ENCODE measurements at regions not wholly inside any gene's neighbourhood (a gene's known extent, or its start where the extent isn't known, plus 50 kb on each side); places are given as distances from the start of the nearest gene placed in this dataset.
A peak's percentile ranks its signal among the peaks of the same experiment; 100 is the strongest.

DNA sequence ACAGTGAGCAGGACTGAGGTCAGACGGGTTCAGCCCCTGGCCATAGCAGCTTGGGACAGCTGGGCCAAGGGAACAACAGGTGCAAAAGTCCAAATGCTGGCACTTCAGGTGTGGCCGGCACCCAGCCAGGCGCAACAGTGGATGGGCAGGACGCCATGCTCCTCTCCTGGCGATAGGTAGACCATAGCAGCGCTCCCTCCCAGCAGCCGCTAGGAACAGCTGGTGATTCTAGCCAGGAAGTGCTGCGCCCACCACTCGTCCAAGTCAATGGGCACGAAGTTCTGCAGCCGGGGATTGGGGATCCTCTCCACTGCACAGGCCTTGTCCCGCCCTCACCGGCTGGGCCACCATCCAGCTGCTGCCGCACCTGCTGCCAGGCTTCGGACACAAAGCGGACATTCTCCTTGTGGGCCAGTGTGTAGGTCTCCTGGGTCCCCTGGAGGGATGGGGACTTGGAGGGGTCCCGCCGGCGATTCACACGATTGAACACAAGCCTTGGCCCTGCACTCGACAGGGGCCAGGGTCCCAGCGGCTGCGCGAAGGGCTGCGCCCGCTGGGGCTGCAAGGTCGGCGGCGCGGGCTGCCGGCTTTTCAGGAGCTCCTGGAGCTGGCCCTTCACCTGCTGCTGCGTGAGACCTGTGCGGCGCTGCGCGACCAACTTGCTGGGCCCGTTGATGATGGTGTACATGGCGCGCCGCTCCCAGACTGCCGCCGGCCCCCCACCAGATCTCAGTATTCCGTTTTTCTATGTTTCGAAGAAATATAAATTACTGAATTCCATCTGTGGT is 227.5 kb upstream of the STK26 start:
- H3K9me3 ChIP-seq (ENCODE audit: control insufficient read depth, insufficient read depth, low read depth, low read length), result no peaks in the 10 kb centered on the region; the same call in 1 of the 2 replicates
- no peaks in the 10 kb centered on the region for H3K4me1 ChIP-seq (ENCODE audit: control insufficient read depth, insufficient read depth, low read length)
- H3K36me3 ChIP-seq (ENCODE audit: control insufficient read depth, insufficient read depth, low read length), result peaks cover 72% of the 10 kb centered on the region
- H3K27me3 ChIP-seq (ENCODE audit: control insufficient read depth, insufficient read depth, low read length), result no peaks in the 10 kb centered on the region; the same call in 1 of the 2 replicates
- no peak overlapping the region; the same call in 1 of the 2 replicates for H3K4me3 ChIP-seq (ENCODE audit: low read depth, low read length)
- no peak overlapping the region for H3K9ac ChIP-seq (ENCODE audit: low read length)
- no peak overlapping the region for H3K27ac ChIP-seq (ENCODE audit: low read depth, low read length)

- Histone ChIP-seq H3K4me3 (ENCODE audit: low read depth, low read length) (no peak overlapping the region), H3K27me3 (ENCODE audit: control insufficient read depth, insufficient read depth, low read length) (no peaks in the 10 kb centered on the region; the same call in 1 of the 2 replicates), H3K36me3 (ENCODE audit: control insufficient read depth, insufficient read depth, low read length) (peaks cover 52% of the 10 kb centered on the region), H3K9me3 (ENCODE audit: control insufficient read depth, insufficient read depth, low read depth, low read length) (no peaks in the 10 kb centered on the region), H3K9ac (ENCODE audit: low read length) (no peak overlapping the region), H3K27ac (ENCODE audit: low read depth, low read length) (no peak overlapping the region), H3K4me1 (ENCODE audit: control insufficient read depth, insufficient read depth, low read length) (no peaks in the 10 kb centered on the region)
These were observed 222.0 kb upstream of the STK26 start for GRCh38 chrX:131801066-131801465.

DNA sequence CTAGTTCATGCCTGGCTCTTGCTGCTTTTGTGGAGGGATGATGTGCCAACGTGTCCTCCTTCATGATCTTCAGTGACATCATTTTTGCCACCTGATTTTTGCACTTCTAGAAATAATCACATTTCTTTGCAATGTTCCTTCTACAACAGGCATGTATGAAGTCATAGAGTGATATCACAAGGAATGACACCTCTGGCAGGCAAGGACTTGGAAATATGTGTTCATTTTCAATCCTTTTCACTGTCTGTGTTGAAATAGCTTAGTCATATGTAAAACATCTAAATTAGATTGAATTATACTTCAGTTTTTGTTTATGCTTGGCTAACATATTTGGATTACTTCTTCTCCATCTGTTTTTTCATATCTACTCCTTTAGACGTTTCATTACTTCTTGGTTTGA is 221.2 kb upstream of the STK26 start:
- Histone ChIP-seq H3K4me1 (ENCODE audit: control insufficient read depth, insufficient read depth, low read length) (no peaks in the 10 kb centered on the region), H3K36me3 (ENCODE audit: control insufficient read depth, insufficient read depth, low read length) (peaks cover 48% of the 10 kb centered on the region), H3K9me3 (ENCODE audit: control insufficient read depth, insufficient read depth, low read depth, low read length) (no peaks in the 10 kb centered on the region), H3K27me3 (ENCODE audit: control insufficient read depth, insufficient read depth, low read length) (no peaks in the 10 kb centered on the region; the same call in 1 of the 2 replicates), H3K9ac (ENCODE audit: low read length) (no peak overlapping the region), H3K4me3 (ENCODE audit: low read depth, low read length) (no peak overlapping the region), H3K27ac (ENCODE audit: low read depth, low read length) (no peak overlapping the region)

- Histone ChIP-seq H3K9me3 (ENCODE audit: control insufficient read depth, insufficient read depth, low read depth, low read length) (no peaks in the 10 kb centered on the region), H3K4me3 (ENCODE audit: low read depth, low read length) (no peak overlapping the region), H3K9ac (ENCODE audit: low read length) (no peak overlapping the region), H3K27ac (ENCODE audit: low read depth, low read length) (no peak overlapping the region), H3K27me3 (ENCODE audit: control insufficient read depth, insufficient read depth, low read length) (no peaks in the 10 kb centered on the region), H3K4me1 (ENCODE audit: control insufficient read depth, insufficient read depth, low read length) (no peaks in the 10 kb centered on the region), H3K36me3 (ENCODE audit: control insufficient read depth, insufficient read depth, low read length) (peaks cover 46% of the 10 kb centered on the region)
These were observed 220.1 kb upstream of the STK26 start for GRCh38 chrX:131802836-131803626.

DNA sequence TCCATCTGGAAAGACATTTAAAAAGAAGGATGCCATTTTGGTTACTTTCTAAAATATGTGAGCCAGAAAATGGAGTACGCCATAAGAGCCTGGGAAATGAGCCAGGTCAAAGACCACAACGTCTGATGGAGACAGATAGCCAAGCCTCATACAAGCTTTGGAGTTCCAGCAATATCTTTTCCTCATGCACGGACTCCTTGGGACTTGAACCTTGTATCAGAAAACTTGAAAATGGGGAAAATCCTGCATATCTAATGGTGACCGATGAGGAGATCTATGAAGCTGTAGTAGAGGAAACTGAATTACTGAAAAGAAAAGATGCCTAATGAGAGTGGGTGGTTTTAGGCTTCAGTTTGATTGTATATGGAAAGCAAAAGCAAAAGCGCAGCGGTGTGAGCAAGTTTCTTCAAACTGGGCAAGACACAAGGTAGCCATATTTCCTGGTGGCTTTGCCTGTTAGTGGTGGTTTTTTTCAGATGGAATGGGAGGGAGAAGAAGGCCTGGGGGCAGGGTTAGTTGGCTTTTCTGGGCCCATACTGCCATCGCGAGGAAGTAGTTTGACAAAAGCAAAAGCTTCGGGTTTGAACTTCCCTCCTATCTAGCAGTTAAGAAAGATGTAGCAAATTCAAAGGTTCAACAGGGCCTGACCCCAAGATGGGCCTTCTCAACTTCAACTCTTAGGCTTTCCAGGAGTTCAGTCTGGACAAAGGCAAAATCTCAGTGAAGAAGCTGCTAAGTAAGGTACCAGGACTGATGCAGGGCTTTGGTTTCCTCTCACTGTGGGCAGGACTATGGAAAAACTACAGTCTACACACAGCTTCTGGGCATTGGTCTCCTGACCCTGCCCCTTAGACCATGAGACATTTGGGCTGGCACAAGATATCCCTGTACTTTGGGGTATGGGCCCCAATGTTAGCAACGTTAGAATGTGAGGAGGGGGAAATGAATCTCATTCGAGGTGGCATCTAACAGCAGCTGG is 210.0 kb upstream of the STK26 start:
- H3K9me3 ChIP-seq (ENCODE audit: control insufficient read depth, insufficient read depth, low read depth, low read length), result peaks cover 28% of the 10 kb centered on the region
- H3K4me3 ChIP-seq (ENCODE audit: low read depth, low read length), result no peak overlapping the region
- no peak overlapping the region for H3K27ac ChIP-seq (ENCODE audit: low read depth, low read length)
- peaks cover 63% of the 10 kb centered on the region for H3K36me3 ChIP-seq (ENCODE audit: control insufficient read depth, insufficient read depth, low read length)
- no peak overlapping the region for H3K9ac ChIP-seq (ENCODE audit: low read length)
- no peaks in the 10 kb centered on the region for H3K4me1 ChIP-seq (ENCODE audit: control insufficient read depth, insufficient read depth, low read length)
- no peaks in the 10 kb centered on the region for H3K27me3 ChIP-seq (ENCODE audit: control insufficient read depth, insufficient read depth, low read length)

GRCh38 chrX:131816551-131817136 is 206.5 kb upstream of the STK26 start:
- H3K36me3 ChIP-seq (ENCODE audit: control insufficient read depth, insufficient read depth, low read length), result peaks cover 68% of the 10 kb centered on the region
- peaks cover 38% of the 10 kb centered on the region for H3K9me3 ChIP-seq (ENCODE audit: control insufficient read depth, insufficient read depth, low read depth, low read length)
- no peak overlapping the region for H3K27ac ChIP-seq (ENCODE audit: low read depth, low read length)
- H3K4me3 ChIP-seq (ENCODE audit: low read depth, low read length), result no peak overlapping the region
- no peaks in the 10 kb centered on the region for H3K27me3 ChIP-seq (ENCODE audit: control insufficient read depth, insufficient read depth, low read length)
- no peak overlapping the region for H3K9ac ChIP-seq (ENCODE audit: low read length)
- H3K4me1 ChIP-seq (ENCODE audit: control insufficient read depth, insufficient read depth, low read length), result no peaks in the 10 kb centered on the region

- no peaks in the 10 kb centered on the region for H3K4me1 ChIP-seq (ENCODE audit: control insufficient read depth, insufficient read depth, low read length)
- no peak overlapping the region for H3K27ac ChIP-seq (ENCODE audit: low read depth, low read length)
- peaks cover 82% of the 10 kb centered on the region for H3K36me3 ChIP-seq (ENCODE audit: control insufficient read depth, insufficient read depth, low read length)
- no peak overlapping the region for H3K9ac ChIP-seq (ENCODE audit: low read length)
- no peaks in the 10 kb centered on the region for H3K27me3 ChIP-seq (ENCODE audit: control insufficient read depth, insufficient read depth, low read length)
- peaks cover 38% of the 10 kb centered on the region for H3K9me3 ChIP-seq (ENCODE audit: control insufficient read depth, insufficient read depth, low read depth, low read length)
- H3K4me3 ChIP-seq (ENCODE audit: low read depth, low read length), result no peak overlapping the region
These were observed 204.7 kb upstream of the STK26 start for GRCh38 chrX:131818297-131818936.

GRCh38 chrX:131821945-131822622 is 201.0 kb upstream of the STK26 start:
- Histone ChIP-seq H3K9me3 (ENCODE audit: control insufficient read depth, insufficient read depth, low read depth, low read length) (peaks cover 19% of the 10 kb centered on the region; the same call in 1 of the 2 replicates), H3K27ac (ENCODE audit: low read depth, low read length) (no peak overlapping the region), H3K36me3 (ENCODE audit: control insufficient read depth, insufficient read depth, low read length) (peaks cover 95% of the 10 kb centered on the region), H3K9ac (ENCODE audit: low read length) (no peak overlapping the region), H3K4me1 (ENCODE audit: control insufficient read depth, insufficient read depth, low read length) (peaks cover 12% of the 10 kb centered on the region), H3K4me3 (ENCODE audit: low read depth, low read length) (peak overlapping the region; percentile 36; the same call in 1 of the 2 replicates), H3K27me3 (ENCODE audit: control insufficient read depth, insufficient read depth, low read length) (no peaks in the 10 kb centered on the region; the same call in 1 of the 2 replicates)

- peak overlapping the region; percentile 92; the same call in 1 of the 2 replicates for H3K4me3 ChIP-seq (ENCODE audit: low read depth, low read length)
- H3K36me3 ChIP-seq (ENCODE audit: control insufficient read depth, insufficient read depth, low read length), result peaks cover 59% of the 10 kb centered on the region
- no peaks in the 10 kb centered on the region; the same call in 1 of the 2 replicates for H3K9me3 ChIP-seq (ENCODE audit: control insufficient read depth, insufficient read depth, low read depth, low read length)
These were observed 196.5 kb upstream of the STK26 start for GRCh38 chrX:131826572-131826971.

More at GRCh38 chrX:131826572-131826971, 196.5 kb upstream of the STK26 start:
- no peaks in the 10 kb centered on the region; the same call in 1 of the 2 replicates for H3K27me3 ChIP-seq (ENCODE audit: control insufficient read depth, insufficient read depth, low read length)
- no peak overlapping the region for H3K27ac ChIP-seq (ENCODE audit: low read depth, low read length)
- peaks cover 25% of the 10 kb centered on the region for H3K4me1 ChIP-seq (ENCODE audit: control insufficient read depth, insufficient read depth, low read length)
- no peak overlapping the region for H3K9ac ChIP-seq (ENCODE audit: low read length)

Measured in HUES6 (cell line).